H9 (cell line): ENCODE measurements at regions not wholly inside any gene's neighbourhood (a gene's known extent, or its start where the extent isn't known, plus 50 kb on each side); places are given as distances from the start of the nearest gene placed in this dataset.
A peak's percentile ranks its signal among the peaks of the same experiment; 100 is the strongest.

ENCODE experiments used
- DNase-seq: peaks from one replicate; pipeline ENCODE4 v3.0.0-alpha.2; 2017
- H2AFZ ChIP-seq: one replicate; pipeline ENCODE4 v1.6.1; 2013; ENCODE audit warnings: mild to moderate bottlenecking, low read length, control low read depth, moderate library complexity
- H2AK5ac ChIP-seq: 2 replicates; pipeline ENCODE4 v1.6.1; 2013; ENCODE audit warnings: low read length, control low read depth, mixed read lengths; ENCODE audit not compliant: insufficient read length
- H2BK120ac ChIP-seq: one replicate; pipeline ENCODE4 v1.6.1; 2013; ENCODE audit warnings: low read depth, mild to moderate bottlenecking, low read length, control low read depth, inconsistent platforms; ENCODE audit not compliant: poor library complexity, severe bottlenecking
- H2BK12ac ChIP-seq: 2 replicates; pipeline ENCODE4 v1.6.1; 2013; ENCODE audit warnings: low read length, control low read depth, mixed read lengths, low read depth; ENCODE audit not compliant: insufficient read length
- H2BK15ac ChIP-seq: 2 replicates; pipeline ENCODE4 v1.6.1; 2013; ENCODE audit warnings: low read depth, low read length, control low read depth
- H2BK20ac ChIP-seq: one replicate; pipeline ENCODE4 v1.6.1; 2013; ENCODE audit warnings: low read depth, mild to moderate bottlenecking, low read length, control low read depth, inconsistent platforms; ENCODE audit not compliant: poor library complexity, severe bottlenecking
- H2BK5ac ChIP-seq: 2 replicates; pipeline ENCODE4 v1.6.1; 2013; ENCODE audit warnings: low read length, control low read depth, mixed read lengths; ENCODE audit not compliant: insufficient read length
- H3K14ac ChIP-seq: 2 replicates; pipeline ENCODE4 v1.6.1; 2013; ENCODE audit warnings: low read length, control low read depth; ENCODE audit not compliant: insufficient read depth
- H3K18ac ChIP-seq: 2 replicates; pipeline ENCODE4 v1.6.1; 2013; ENCODE audit warnings: low read depth, mild to moderate bottlenecking, mixed read lengths, low read length, control low read depth; ENCODE audit not compliant: insufficient read length
- H3K23ac ChIP-seq: 2 replicates; pipeline ENCODE4 v1.6.1; 2013; ENCODE audit warnings: low read length, control low read depth, mixed read lengths, low read depth; ENCODE audit not compliant: insufficient read length
- H3K23me2 ChIP-seq: 2 replicates; pipeline ENCODE4 v1.6.1; 2013; ENCODE audit warnings: low read depth, mild to moderate bottlenecking, mixed read lengths, low read length, control low read depth; ENCODE audit not compliant: insufficient read length, poor library complexity, severe bottlenecking
- H3K27ac ChIP-seq: 2 replicates; pipeline ENCODE4 v1.5.1; 2013; ENCODE audit warnings: low read length, control low read depth, mixed read lengths, low read depth; ENCODE audit not compliant: insufficient read length
- H3K27me3 ChIP-seq: 2 replicates; pipeline ENCODE4 v1.6.1; 2013; ENCODE audit warnings: low read length, control low read depth, inconsistent platforms; ENCODE audit not compliant: insufficient read depth
- H3K4ac ChIP-seq: 2 replicates; pipeline ENCODE4 v1.6.1; 2013; ENCODE audit warnings: low read depth, mild to moderate bottlenecking, control low read depth, inconsistent platforms, low read length, moderate library complexity
- H3K4me1 ChIP-seq: 2 replicates; pipeline ENCODE4 v1.6.1; 2013; ENCODE audit warnings: low read length, control low read depth, inconsistent platforms; ENCODE audit not compliant: insufficient read depth
- H3K4me2 ChIP-seq: 2 replicates; pipeline ENCODE4 v1.6.1; 2013; ENCODE audit warnings: low read length, control low read depth, mixed read lengths; ENCODE audit not compliant: insufficient read length, insufficient read depth
- H3K56ac ChIP-seq: 2 replicates; pipeline ENCODE4 v1.6.1; 2013; ENCODE audit warnings: low read depth, mild to moderate bottlenecking, mixed read lengths, low read length, control low read depth; ENCODE audit not compliant: insufficient read length
- H3K79me1 ChIP-seq: 2 replicates; pipeline ENCODE4 v1.6.1; 2013; ENCODE audit warnings: low read depth, mild to moderate bottlenecking, moderate library complexity, low read length, control low read depth, inconsistent platforms; ENCODE audit not compliant: insufficient read depth, poor library complexity, severe bottlenecking
- H3K79me2 ChIP-seq: 2 replicates; pipeline ENCODE4 v1.6.1; 2013; ENCODE audit warnings: low read length, control low read depth, inconsistent platforms; ENCODE audit not compliant: insufficient read depth
- H3K9ac ChIP-seq: 2 replicates; pipeline ENCODE4 v1.6.1; 2013; ENCODE audit warnings: low read length, control low read depth, mixed read lengths; ENCODE audit not compliant: insufficient read length; ENCODE audit errors: extremely low read depth
- H3K9me3 ChIP-seq: one replicate; pipeline ENCODE4 v1.6.1; 2013; ENCODE audit warnings: low read depth, low read length, inconsistent platforms; ENCODE audit not compliant: control insufficient read depth
- H3T11ph ChIP-seq: one replicate; pipeline ENCODE4 v1.6.1; 2013; ENCODE audit warnings: mild to moderate bottlenecking, low read length, control low read depth, inconsistent platforms
- H4K20me1 ChIP-seq: one replicate; pipeline ENCODE4 v1.6.1; 2013; ENCODE audit not compliant: control insufficient read depth, insufficient read length, insufficient read depth
- H4K5ac ChIP-seq: 2 replicates; pipeline ENCODE4 v1.6.1; 2013; ENCODE audit warnings: low read depth, mild to moderate bottlenecking, mixed read lengths, low read length, control low read depth; ENCODE audit not compliant: insufficient read length
- H4K8ac ChIP-seq: replicated peaks from 2 replicates; pipeline ENCODE4 v1.6.1; 2013; ENCODE audit warnings: low read length, control low read depth, mixed read lengths, low read depth; ENCODE audit not compliant: insufficient read length
- H4K91ac ChIP-seq: 2 replicates; pipeline ENCODE4 v1.6.1; 2013; ENCODE audit warnings: low read depth, mild to moderate bottlenecking, moderate library complexity, mixed read lengths, low read length, control low read depth; ENCODE audit not compliant: insufficient read length
- H3K27ac Mint-ChIP-seq, 3 experiments: 2 replicates in 2 of 3; 3 replicates in 1 of 3; pipeline ENCODE4 v1.8.0; 2020 to 2021; ENCODE audit warnings: mixed read lengths in 3 of 3, mild to moderate bottlenecking in 1 of 3, moderate library complexity in 1 of 3
- H3K27me3 Mint-ChIP-seq: 2 replicates; pipeline ENCODE4 v1.8.0; 2021; ENCODE audit warnings: low read depth, mild to moderate bottlenecking, moderate library complexity, mixed read lengths
- H3K36me3 Mint-ChIP-seq, 3 experiments: 2 replicates in 2 of 3; 3 replicates in 1 of 3; pipeline ENCODE4 v1.8.0; 2020 to 2021; ENCODE audit warnings: low read depth in 3 of 3, mixed read lengths in 3 of 3; ENCODE audit not compliant: insufficient read depth in 1 of 3
- H3K4me1 Mint-ChIP-seq, 2 experiments: 2 replicates each; pipeline ENCODE4 v1.8.0; 2020; ENCODE audit warnings: mixed read lengths in 2 of 2
- H3K4me3 Mint-ChIP-seq, 2 experiments: 2 replicates in 1 of 2; 3 replicates in 1 of 2; pipeline ENCODE4 v1.8.0; 2020 to 2021; ENCODE audit warnings: mild to moderate bottlenecking in 2 of 2, mixed read lengths in 2 of 2, moderate library complexity in 1 of 2
- H3K9me3 Mint-ChIP-seq, 2 experiments: 2 replicates in 1 of 2; 3 replicates in 1 of 2; pipeline ENCODE4 v1.8.0; 2020; ENCODE audit warnings: mild to moderate bottlenecking in 2 of 2, mixed read lengths in 2 of 2, moderate library complexity in 1 of 2
- CTCF ChIP-seq: fragments of 200-600 bp; sonication (generic); conservative IDR thresholded peaks from 3 replicates; pipeline ENCODE4 v1.8.0; 2021; ENCODE audit warnings: antibody characterized with exemption, mild to moderate bottlenecking
- WGBS: extraction: QIAGEN DNeasy Blood & Tissue Kit; methylation state at CpG from one replicate; pipeline ENCODE4 v1.1.7; 2013; ENCODE audit warnings: missing lambda C conversion rate, low lambda C conversion rate, mixed read lengths; ENCODE audit not compliant: insufficient read length; ENCODE audit errors: extremely low coverage; 5-methylcytosine and 5-hydroxymethylcytosine counted together

- no peak overlapping the region for H3K4ac ChIP-seq
- H3K23me2 ChIP-seq = peaks cover 6% of the 10 kb centered on the region
- H3K56ac ChIP-seq = no peak overlapping the region
- Mint-ChIP-seq H3K36me3 (no peaks in the 10 kb centered on the region), H3K4me3 (no peak overlapping the region), H3K27me3 (peaks cover 22% of the 10 kb centered on the region), H3K27ac (no peak overlapping the region), H3K4me1 (peaks cover 7 to 30% of the 10 kb centered on the region in 2 experiments), H3K9me3 (peaks cover 9 to 10% of the 10 kb centered on the region in 2 experiments; a peak in 3 of 5 replicates)
- no peaks in the 10 kb centered on the region for H3K9me3 ChIP-seq
- WGBS = no CpG with 5 or more reads among the region's 10 CpGs
- 0 out of 2 replicates have a peak overlapping the region, but pooled peaks have one; percentile 40 for H3K14ac ChIP-seq
- TF ChIP-seq CTCF = no peak
- no peak overlapping the region for H3T11ph ChIP-seq
- no peak overlapping the region for H3K18ac ChIP-seq
- DNase-seq = no peak
- no peak overlapping the region for H4K91ac ChIP-seq
- no peak overlapping the region for H3K4me2 ChIP-seq
- H2BK120ac ChIP-seq = no peak overlapping the region
- no peak overlapping the region for H3K9ac ChIP-seq
- no peak overlapping the region for H2BK20ac ChIP-seq
- no peaks in the 10 kb centered on the region for H4K20me1 ChIP-seq
- no peak overlapping the region for H2BK15ac ChIP-seq
- no peak overlapping the region for H2BK12ac ChIP-seq
- H4K5ac ChIP-seq = no peak overlapping the region
- H3K4me1 ChIP-seq = no peaks in the 10 kb centered on the region; the same call in 1 of the 2 replicates
- no peak overlapping the region for H3K23ac ChIP-seq
- H4K8ac ChIP-seq = no peak overlapping the region
- no peak overlapping the region for H2BK5ac ChIP-seq
- no peak overlapping the region for H2AK5ac ChIP-seq
- H3K27me3 ChIP-seq = no peaks in the 10 kb centered on the region
- H3K79me1 ChIP-seq = no peaks in the 10 kb centered on the region
- no peaks in the 10 kb centered on the region for H3K79me2 ChIP-seq
- H2AFZ ChIP-seq = no peak overlapping the region
- no peak overlapping the region for H3K27ac ChIP-seq
These were observed 57.6 kb upstream of the CBFA2T3 start for GRCh38 chr16:89034573-89034961.
